ENCODE measurements at regions not wholly inside any gene's neighbourhood (a gene's known extent, or its start where the extent isn't known, plus 50 kb on each side); places are given as distances from the start of the nearest gene placed in this dataset.
A peak's percentile ranks its signal among the peaks of the same experiment; 100 is the strongest.

DNA sequence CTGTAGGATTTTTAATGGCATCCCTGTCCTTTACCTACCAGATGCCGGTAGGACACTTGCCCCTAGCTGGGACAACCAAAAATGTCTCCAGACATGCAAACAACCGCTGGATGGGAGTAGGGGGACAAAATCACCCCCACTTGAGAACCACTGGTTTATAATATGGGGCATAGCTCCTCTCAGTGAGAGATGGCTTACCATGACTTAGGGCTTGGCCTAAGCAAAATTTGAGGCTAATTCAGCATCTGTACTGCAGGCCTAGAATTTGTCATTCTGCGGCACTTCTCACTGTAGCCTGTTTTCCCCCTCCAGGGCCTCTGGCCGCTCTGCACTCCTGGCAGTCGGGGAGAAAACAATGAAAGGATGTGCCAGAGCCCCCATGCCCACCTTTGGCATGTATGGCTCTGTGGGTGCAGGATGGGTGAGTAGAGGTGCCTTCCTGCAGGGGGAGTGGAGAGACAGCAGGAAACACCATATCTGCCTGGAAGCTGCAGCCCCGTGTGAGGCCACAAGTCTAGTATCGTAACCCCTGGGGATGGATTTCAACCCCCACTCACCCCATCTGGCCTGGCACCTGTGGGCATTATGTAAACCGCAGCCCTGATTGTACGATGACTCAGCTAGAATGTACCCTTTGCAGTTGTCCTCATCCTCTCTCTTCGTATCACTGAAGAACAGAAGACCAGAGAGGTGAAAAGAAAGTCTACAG lies 268.1 kb downstream of the SOX9 start:
- no peak overlapping the region for H3K27ac ChIP-seq (ENCODE audit: low read depth in 1 of 2, low read length in 1 of 2)
- H3K27me3 ChIP-seq (ENCODE audit: control insufficient read depth in 3 of 3, insufficient read depth in 3 of 3, low read length in 2 of 3), result no peaks in the 10 kb centered on the region
- peaks cover 0 to 2% (median 0%) of the 10 kb centered on the region in 4 donors for H3K9me3 ChIP-seq (ENCODE audit: control insufficient read depth in 4 of 4, insufficient read depth in 3 of 4, low read length in 3 of 4)
- H3K9ac ChIP-seq (ENCODE audit: insufficient read depth in 1 of 2, low read length in 2 of 2), result no peak overlapping the region
- H3K36me3 ChIP-seq (ENCODE audit: control insufficient read depth in 4 of 4, insufficient read depth in 4 of 4, low read length in 4 of 4), result no peaks in the 10 kb centered on the region
- no peak for ATAC-seq (ENCODE audit: insufficient read depth, low FRiP score)
- H3K4me1 ChIP-seq (ENCODE audit: control insufficient read depth in 5 of 5, insufficient read depth in 5 of 5, low read length in 5 of 5), result peaks cover 0 to 7% (median 0%) of the 10 kb centered on the region in 5 donors
- H3K4me3 ChIP-seq, result no peak overlapping the region
- TF ChIP-seq, protein P1, sequence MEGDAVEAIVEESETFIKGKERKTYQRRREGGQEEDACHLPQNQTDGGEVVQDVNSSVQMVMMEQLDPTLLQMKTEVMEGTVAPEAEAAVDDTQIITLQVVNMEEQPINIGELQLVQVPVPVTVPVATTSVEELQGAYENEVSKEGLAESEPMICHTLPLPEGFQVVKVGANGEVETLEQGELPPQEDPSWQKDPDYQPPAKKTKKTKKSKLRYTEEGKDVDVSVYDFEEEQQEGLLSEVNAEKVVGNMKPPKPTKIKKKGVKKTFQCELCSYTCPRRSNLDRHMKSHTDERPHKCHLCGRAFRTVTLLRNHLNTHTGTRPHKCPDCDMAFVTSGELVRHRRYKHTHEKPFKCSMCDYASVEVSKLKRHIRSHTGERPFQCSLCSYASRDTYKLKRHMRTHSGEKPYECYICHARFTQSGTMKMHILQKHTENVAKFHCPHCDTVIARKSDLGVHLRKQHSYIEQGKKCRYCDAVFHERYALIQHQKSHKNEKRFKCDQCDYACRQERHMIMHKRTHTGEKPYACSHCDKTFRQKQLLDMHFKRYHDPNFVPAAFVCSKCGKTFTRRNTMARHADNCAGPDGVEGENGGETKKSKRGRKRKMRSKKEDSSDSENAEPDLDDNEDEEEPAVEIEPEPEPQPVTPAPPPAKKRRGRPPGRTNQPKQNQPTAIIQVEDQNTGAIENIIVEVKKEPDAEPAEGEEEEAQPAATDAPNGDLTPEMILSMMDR (IDR thresholded peaks at IDR 0.05; ENCODE audit: control extremely low read depth, extremely low read depth), result no peak
- no peak for DNase-seq
- WGBS, 2 donors, result 83% methylated on average over 10 of the region's 10 CpGs

DNA sequence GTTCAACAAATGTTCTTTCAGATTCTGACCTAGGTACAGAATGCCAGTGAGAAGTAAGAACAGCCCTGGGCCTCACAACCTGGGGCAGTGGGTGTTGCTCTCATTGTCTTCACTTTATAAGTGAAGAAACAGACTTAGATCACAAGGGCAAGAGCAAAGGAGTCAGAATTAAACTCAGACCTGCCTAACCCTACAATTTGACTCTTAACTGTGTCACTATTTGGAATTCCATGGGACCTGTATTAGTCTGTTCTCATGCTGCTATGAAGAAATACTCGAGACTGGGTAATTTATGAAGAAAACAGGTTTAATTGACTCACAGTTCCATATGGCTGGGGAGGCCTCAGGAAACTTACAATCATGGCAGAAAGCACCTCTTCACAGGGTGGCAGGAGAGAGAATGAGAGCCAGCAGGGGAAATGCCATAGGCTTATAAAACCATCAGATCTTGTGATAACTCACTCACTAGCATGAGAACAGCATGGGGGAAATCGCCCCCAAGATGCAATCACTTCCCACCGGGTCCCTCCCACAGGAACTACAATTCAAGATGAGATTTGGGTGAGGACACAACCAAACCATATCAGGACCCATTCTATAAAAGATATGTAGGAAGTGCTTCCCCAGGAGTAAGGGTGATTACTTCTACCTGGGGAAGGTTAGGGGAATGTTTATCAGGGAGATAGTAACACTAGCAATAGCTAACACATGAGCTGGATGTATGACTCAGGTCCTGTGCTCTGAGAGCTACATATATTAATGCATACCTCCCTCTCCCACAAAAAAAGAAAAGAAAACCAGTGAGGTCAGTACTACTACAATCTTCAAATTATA lies 270.1 kb downstream of the SOX9 start:
- ATAC-seq (ENCODE audit: insufficient read depth, low FRiP score) (no peak), DNase-seq (no peak)
- Histone ChIP-seq H3K9ac (ENCODE audit: insufficient read depth in 1 of 2, low read length in 2 of 2) (no peak overlapping the region), H3K36me3 (ENCODE audit: control insufficient read depth in 4 of 4, insufficient read depth in 4 of 4, low read length in 4 of 4) (no peaks in the 10 kb centered on the region), H3K4me3 (no peak overlapping the region), H3K27ac (ENCODE audit: low read depth in 1 of 2, low read length in 1 of 2) (no peak overlapping the region), H3K4me1 (ENCODE audit: control insufficient read depth in 5 of 5, insufficient read depth in 5 of 5, low read length in 5 of 5) (peaks cover 0 to 7% (median 3%) of the 10 kb centered on the region in 5 donors), H3K27me3 (ENCODE audit: control insufficient read depth in 3 of 3, insufficient read depth in 3 of 3, low read length in 2 of 3) (no peaks in the 10 kb centered on the region), H3K9me3 (ENCODE audit: control insufficient read depth in 4 of 4, insufficient read depth in 3 of 4, low read length in 3 of 4) (peaks cover 0 to 2% (median 0%) of the 10 kb centered on the region in 4 donors)
- 69 to 72% methylated on average over 3 of the region's 3 CpGs for WGBS, 2 donors
- TF ChIP-seq, protein P1 (IDR thresholded peaks at IDR 0.05; ENCODE audit: control extremely low read depth, extremely low read depth), result no peak

DNA sequence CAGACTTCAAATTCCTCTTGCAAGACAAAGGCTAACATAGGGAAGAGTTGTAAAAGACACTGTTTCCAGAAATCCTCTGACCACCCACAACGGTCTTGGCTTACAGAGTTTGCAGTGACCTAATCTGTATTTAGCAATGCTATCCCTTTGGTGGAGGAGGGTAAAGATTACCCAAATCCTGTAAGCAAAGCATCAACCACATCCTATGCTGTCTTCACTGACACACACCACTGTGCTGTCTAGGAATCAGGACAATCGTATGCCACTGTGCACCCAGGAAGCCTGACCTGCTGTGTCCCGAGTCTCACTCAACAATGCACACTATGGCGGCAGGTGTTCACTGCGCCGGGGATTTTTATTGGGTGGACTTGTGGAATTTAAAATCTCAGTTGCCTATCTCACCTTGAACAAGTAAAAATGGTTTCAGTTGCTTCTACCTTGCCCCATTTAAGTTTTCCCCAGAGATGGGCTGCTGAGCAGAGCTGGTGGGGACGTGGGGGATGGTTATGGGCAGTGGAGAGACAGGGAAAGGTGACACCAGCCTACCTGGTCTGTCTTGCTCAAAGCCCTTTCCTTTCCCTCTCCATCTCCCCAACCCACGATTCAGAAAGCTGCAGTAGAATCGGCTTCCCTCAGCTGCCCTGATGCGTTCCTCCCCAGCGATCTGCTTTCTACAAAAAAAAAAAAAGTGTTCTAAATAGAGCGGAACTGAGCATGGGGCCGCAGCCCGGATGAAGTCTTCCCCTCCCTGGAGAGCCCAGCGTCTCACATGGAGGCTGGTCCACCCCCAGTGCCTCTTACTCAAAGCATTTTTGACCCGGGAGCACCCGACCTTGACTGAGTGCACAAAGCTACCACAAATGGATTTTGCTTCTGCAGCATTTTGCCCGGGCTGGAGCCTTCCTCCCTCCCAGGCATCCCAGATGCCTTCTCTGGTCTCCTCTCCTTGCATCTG lies 271.5 kb downstream of the SOX9 start:
- Histone ChIP-seq H3K36me3 (ENCODE audit: control insufficient read depth in 4 of 4, insufficient read depth in 4 of 4, low read length in 4 of 4) (no peaks in the 10 kb centered on the region), H3K27me3 (ENCODE audit: control insufficient read depth in 3 of 3, insufficient read depth in 3 of 3, low read length in 2 of 3) (no peaks in the 10 kb centered on the region), H3K4me1 (ENCODE audit: control insufficient read depth in 5 of 5, insufficient read depth in 5 of 5, low read length in 5 of 5) (peaks cover 0 to 7% (median 0%) of the 10 kb centered on the region in 5 donors), H3K9me3 (ENCODE audit: control insufficient read depth in 4 of 4, insufficient read depth in 3 of 4, low read length in 3 of 4) (peaks cover 0 to 2% (median 0%) of the 10 kb centered on the region in 4 donors), H3K4me3 (no peak overlapping the region), H3K9ac (ENCODE audit: insufficient read depth in 1 of 2, low read length in 2 of 2) (no peak overlapping the region), H3K27ac (ENCODE audit: low read depth in 1 of 2, low read length in 1 of 2) (no peak overlapping the region)
- ATAC-seq (ENCODE audit: insufficient read depth, low FRiP score) (no peak), DNase-seq (peak in 2 of 3 donors; percentile 65 to 74)
- TF ChIP-seq, protein P1 (IDR thresholded peaks at IDR 0.05; ENCODE audit: control extremely low read depth, extremely low read depth), result no peak
- WGBS, 2 donors, result 86 to 89% methylated on average over 18 of the region's 18 CpGs
